ENCODE measurements at regions not wholly inside any gene's neighbourhood (a gene's known extent, or its start where the extent isn't known, plus 50 kb on each side); places are given as distances from the start of the nearest gene placed in this dataset.

DNA sequence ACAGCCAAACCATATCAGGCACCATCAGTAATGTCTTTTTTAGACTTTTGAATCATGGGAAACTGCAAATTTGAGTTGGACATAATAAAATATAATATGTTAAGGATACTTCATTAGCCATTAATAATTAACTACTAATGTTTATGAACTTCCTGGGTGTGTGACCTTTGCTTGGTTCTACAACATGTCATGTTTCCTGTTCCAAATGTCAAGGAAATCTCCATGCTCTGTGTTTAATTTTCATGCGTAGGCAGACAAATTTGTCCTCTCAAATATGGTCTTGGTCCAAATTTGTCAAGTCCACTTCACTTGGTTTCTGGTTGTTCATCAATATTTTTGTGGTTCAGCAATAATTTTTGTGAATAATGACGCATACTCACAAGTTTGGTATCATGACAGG, 410.5 kb downstream of the BMP2 start:
- ChIA-PET POLR2A (no interaction called here), CTCF (ENCODE audit: low intra/inter-chr PET ratio, low total read pairs) (no interaction called here)
- BruUV-seq (replicated peaks), result no TSS peak
- no peaks in the 10 kb centered on the region for H3K27me3 ChIP-seq (ENCODE audit: control insufficient read depth in 1 of 2, insufficient read depth in 2 of 2, low read length in 2 of 2)
- WGBS (ENCODE audit: low lambda C conversion rate), result 43% methylated on average over 2 of the region's 2 CpGs
- DNase-seq (ENCODE audit: low spot score), result no peak
- peaks cover 79% of the 10 kb centered on the region for H3K9me3 ChIP-seq (ENCODE audit: low read length)
- H3K27ac ChIP-seq (ENCODE audit: extremely low read length, insufficient read depth, low read length), result no peak overlapping the region
- no peaks in the 10 kb centered on the region for H3K79me2 ChIP-seq (ENCODE audit: insufficient read depth, low read length)
- in situ Hi-C loops (cut with HindIII; ENCODE audit: extremely low pct_ligation_motif_present, low pct_unique_long_range_greater_than_20kb) (no loop called here), intact Hi-C loops (cut with micrococcal nuclease; ENCODE audit: unreplicated experiment) (no loop called here)
- no peak overlapping the region for H3K4me3 ChIP-seq (replicated peaks in 1 of 3; ENCODE audit: insufficient read depth in 1 of 3, low read depth in 2 of 3, low read length in 3 of 3)
- no peak for ATAC-seq
- no peaks in the 10 kb centered on the region for H4K20me1 ChIP-seq (ENCODE audit: insufficient read depth, low read length)
- no peak for TF ChIP-seq ETV6 (CRISPR knock-in tag; conservative IDR thresholded peaks at IDR 0.05)
- TF ChIP-seq KDM2A (CRISPR knock-in tag; IDR thresholded peaks at IDR 0.05; ENCODE audit: borderline replicate concordance, low read depth), result no peak
- no peak for TF ChIP-seq ZNF121 (CRISPR knock-in tag; IDR thresholded peaks at IDR 0.05)
- TF ChIP-seq PHF5A (CRISPR knock-in tag; IDR thresholded peaks at IDR 0.05; ENCODE audit: low read depth, unreplicated experiment), result no peak
- no peak for TF ChIP-seq ZNF432 (CRISPR knock-in tag; IDR thresholded peaks at IDR 0.05; ENCODE audit: borderline replicate concordance)
- no peak for TF ChIP-seq YEATS2 (CRISPR knock-in tag; IDR thresholded peaks at IDR 0.05; ENCODE audit: borderline replicate concordance)
- TF ChIP-seq PRMT3 (CRISPR knock-in tag; IDR thresholded peaks at IDR 0.05; ENCODE audit: borderline replicate concordance, low read depth), result no peak
- no peak for TF ChIP-seq ZEB1 (IDR thresholded peaks at IDR 0.05; ENCODE audit: insufficient replicate concordance, low read depth)
- no peak for TF ChIP-seq ATF5 (CRISPR knock-in tag; IDR thresholded peaks at IDR 0.05; ENCODE audit: low read depth)
- no peak for TF ChIP-seq RELA (CRISPR knock-in tag; IDR thresholded peaks at IDR 0.05)
- no peak for TF ChIP-seq ZNF570 (CRISPR knock-in tag; IDR thresholded peaks at IDR 0.05; ENCODE audit: borderline replicate concordance)
- no peak for TF ChIP-seq JUN (CRISPR knock-in tag; IDR thresholded peaks at IDR 0.05)
- TF ChIP-seq ZNF333 (CRISPR knock-in tag; IDR thresholded peaks at IDR 0.05; ENCODE audit: borderline replicate concordance), result no peak
- no peak for TF ChIP-seq HMGXB4 (CRISPR knock-in tag; IDR thresholded peaks at IDR 0.05; ENCODE audit: borderline replicate concordance in 1 of 2, low read depth in 1 of 2)
- no peak for TF ChIP-seq ZNF75D (CRISPR knock-in tag; IDR thresholded peaks at IDR 0.05; ENCODE audit: borderline replicate concordance)
- TF ChIP-seq, protein P1, sequence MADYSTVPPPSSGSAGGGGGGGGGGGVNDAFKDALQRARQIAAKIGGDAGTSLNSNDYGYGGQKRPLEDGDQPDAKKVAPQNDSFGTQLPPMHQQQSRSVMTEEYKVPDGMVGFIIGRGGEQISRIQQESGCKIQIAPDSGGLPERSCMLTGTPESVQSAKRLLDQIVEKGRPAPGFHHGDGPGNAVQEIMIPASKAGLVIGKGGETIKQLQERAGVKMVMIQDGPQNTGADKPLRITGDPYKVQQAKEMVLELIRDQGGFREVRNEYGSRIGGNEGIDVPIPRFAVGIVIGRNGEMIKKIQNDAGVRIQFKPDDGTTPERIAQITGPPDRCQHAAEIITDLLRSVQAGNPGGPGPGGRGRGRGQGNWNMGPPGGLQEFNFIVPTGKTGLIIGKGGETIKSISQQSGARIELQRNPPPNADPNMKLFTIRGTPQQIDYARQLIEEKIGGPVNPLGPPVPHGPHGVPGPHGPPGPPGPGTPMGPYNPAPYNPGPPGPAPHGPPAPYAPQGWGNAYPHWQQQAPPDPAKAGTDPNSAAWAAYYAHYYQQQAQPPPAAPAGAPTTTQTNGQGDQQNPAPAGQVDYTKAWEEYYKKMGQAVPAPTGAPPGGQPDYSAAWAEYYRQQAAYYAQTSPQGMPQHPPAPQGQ (CRISPR knock-in tag; IDR thresholded peaks at IDR 0.05; ENCODE audit: borderline replicate concordance), result no peak
- no peak overlapping the region for H2AFZ ChIP-seq (ENCODE audit: low read length)
- no peak overlapping the region for H3K4me2 ChIP-seq (ENCODE audit: low read depth, low read length)
- H3K9ac ChIP-seq (ENCODE audit: insufficient read depth, low read depth, low read length), result no peak overlapping the region
- FAIRE-seq, result no peak
- no peaks in the 10 kb centered on the region for H3K36me3 ChIP-seq (replicated peaks in 1 of 2; ENCODE audit: control insufficient read depth in 1 of 2, insufficient read depth in 2 of 2, low read length in 2 of 2)
- no peaks in the 10 kb centered on the region for H3K4me1 ChIP-seq (ENCODE audit: insufficient read depth, low read length)
